Chondrocyte (in vitro differentiated cells): ENCODE measurements at regions not wholly inside any gene's neighbourhood (a gene's known extent, or its start where the extent isn't known, plus 50 kb on each side); places are given as distances from the start of the nearest gene placed in this dataset.

Experiments
- DNase-seq: peaks from one replicate; pipeline ENCODE4 v3.0.0; 2021; ENCODE audit warnings: mixed read lengths, low spot score
- H3K27ac Mint-ChIP-seq: one replicate; pipeline ENCODE4 v1.8.0; 2021; ENCODE audit warnings: mild to moderate bottlenecking, moderate library complexity, mixed read lengths; ENCODE audit not compliant: unreplicated experiment
- H3K27me3 Mint-ChIP-seq: 2 replicates; pipeline ENCODE4 v1.8.0; 2021; ENCODE audit warnings: low read depth, mixed read lengths
- H3K36me3 Mint-ChIP-seq: 2 replicates; pipeline ENCODE4 v1.8.0; 2021; ENCODE audit warnings: low read depth, mixed read lengths
- H3K4me1 Mint-ChIP-seq: 2 replicates; pipeline ENCODE4 v1.8.0; 2021; ENCODE audit warnings: low read depth, mild to moderate bottlenecking, mixed read lengths
- H3K4me3 Mint-ChIP-seq: one replicate; pipeline ENCODE4 v1.8.0; 2021; ENCODE audit warnings: mild to moderate bottlenecking, moderate library complexity, mixed read lengths; ENCODE audit not compliant: unreplicated experiment
- H3K9me3 Mint-ChIP-seq: 2 replicates; pipeline ENCODE4 v1.8.0; 2021; ENCODE audit warnings: low read depth, mixed read lengths
- CTCF ChIP-seq: fragments of 200-600 bp; sonication (generic); IDR thresholded peaks from 2 replicates; pipeline ENCODE4 v1.5.0; 2021; ENCODE audit warnings: antibody characterized with exemption, mild to moderate bottlenecking, moderate library complexity

GRCh38 chr9:13958672-13959071 is 355.3 kb downstream of the NFIB start:
- H3K4me3 Mint-ChIP-seq, result no peak overlapping the region
- no peaks in the 10 kb centered on the region for H3K36me3 Mint-ChIP-seq
- DNase-seq, result no peak
- TF ChIP-seq CTCF, result no peak
- H3K27me3 Mint-ChIP-seq, result no peaks in the 10 kb centered on the region
- H3K4me1 Mint-ChIP-seq, result peaks cover 10% of the 10 kb centered on the region
- H3K27ac Mint-ChIP-seq, result no peak overlapping the region
- no peaks in the 10 kb centered on the region for H3K9me3 Mint-ChIP-seq

- Mint-ChIP-seq H3K27me3 (no peaks in the 10 kb centered on the region), H3K27ac (no peak overlapping the region), H3K36me3 (no peaks in the 10 kb centered on the region), H3K4me1 (peaks cover 8% of the 10 kb centered on the region), H3K4me3 (no peak overlapping the region), H3K9me3 (no peaks in the 10 kb centered on the region)
- no peak for TF ChIP-seq CTCF
- no peak for DNase-seq
These were observed 356.9 kb downstream of the NFIB start for GRCh38 chr9:13957089-13957488.

GRCh38 chr9:13956107-13956506 is 357.8 kb downstream of the NFIB start:
- TF ChIP-seq CTCF, result no peak
- DNase-seq, result no peak
- Mint-ChIP-seq H3K4me3 (no peak overlapping the region), H3K36me3 (no peaks in the 10 kb centered on the region), H3K4me1 (peaks cover 4% of the 10 kb centered on the region), H3K27ac (no peak overlapping the region), H3K9me3 (no peaks in the 10 kb centered on the region), H3K27me3 (no peaks in the 10 kb centered on the region)

GRCh38 chr9:13952906-13953305 is 361.0 kb downstream of the NFIB start:
- Mint-ChIP-seq H3K36me3 (no peaks in the 10 kb centered on the region), H3K27me3 (no peaks in the 10 kb centered on the region), H3K9me3 (no peaks in the 10 kb centered on the region), H3K27ac (no peak overlapping the region), H3K4me3 (no peak overlapping the region), H3K4me1 (peaks cover 9% of the 10 kb centered on the region)
- no peak for DNase-seq
- TF ChIP-seq CTCF, result no peak

- Mint-ChIP-seq H3K4me1 (peaks cover 20% of the 10 kb centered on the region), H3K27me3 (no peaks in the 10 kb centered on the region), H3K27ac (peak overlapping the region; percentile 43), H3K36me3 (no peaks in the 10 kb centered on the region), H3K9me3 (no peaks in the 10 kb centered on the region), H3K4me3 (no peak overlapping the region)
- TF ChIP-seq CTCF, result no peak
- no peak for DNase-seq
These were observed 365.9 kb downstream of the NFIB start for GRCh38 chr9:13948037-13948436.
